CD4-positive, alpha-beta T cell treated with Interleukin-21 for 1 hour (primary cell): ENCODE measurements at regions not wholly inside any gene's neighbourhood (a gene's known extent, or its start where the extent isn't known, plus 50 kb on each side); places are given as distances from the start of the nearest gene placed in this dataset.
"Not testable (repeated sequence)": the region's sequence is repeated elsewhere in the genome, so short reads cannot be mapped to it uniquely, and the experiment has no call there.

Experiments
- DNase-seq: peaks from one replicate; pipeline ENCODE4 v3.0.0-alpha.2; 2020

DNA sequence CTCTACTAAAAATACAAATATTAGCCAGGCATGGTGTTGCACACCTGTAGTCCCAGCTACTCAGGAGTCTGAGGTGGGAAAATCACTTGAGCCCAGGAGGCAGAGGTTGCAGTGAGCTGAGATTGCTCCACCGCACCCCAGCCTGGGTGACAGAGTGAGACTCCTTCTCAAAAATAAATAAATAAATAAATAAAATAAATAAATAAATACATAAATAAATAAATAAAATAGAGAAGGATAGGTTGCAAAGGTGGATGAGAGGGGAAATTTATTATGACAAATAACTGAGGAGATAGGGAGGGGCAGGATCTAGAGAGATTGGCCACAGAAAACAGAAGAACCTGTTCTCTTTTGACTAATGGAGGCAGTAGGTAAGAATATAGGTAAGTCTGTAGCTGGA lies 601.6 kb downstream of the LRRC70 start:
- not testable (repeated sequence) for DNase-seq

DNA sequence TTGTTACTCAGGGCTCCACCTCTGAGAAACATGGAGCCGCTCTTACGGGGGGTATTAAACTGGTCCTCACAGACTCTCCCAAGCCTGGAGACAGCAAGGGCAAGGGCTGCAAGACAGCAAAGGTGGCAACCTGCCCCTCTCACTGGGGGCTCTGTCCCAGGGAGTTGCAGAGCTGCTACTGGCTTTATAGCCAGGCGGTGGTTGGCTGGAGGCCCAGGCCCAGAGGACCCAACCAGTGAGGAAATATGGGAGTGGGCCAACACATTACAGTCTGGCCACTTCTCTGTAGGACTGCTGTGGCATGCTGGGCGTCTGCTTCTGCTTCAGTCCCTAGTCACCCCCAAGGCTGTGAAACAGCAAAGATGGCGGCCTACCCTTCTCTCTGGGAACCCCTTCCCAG lies 597.2 kb downstream of the LRRC70 start:
- DNase-seq, result no peak

DNA sequence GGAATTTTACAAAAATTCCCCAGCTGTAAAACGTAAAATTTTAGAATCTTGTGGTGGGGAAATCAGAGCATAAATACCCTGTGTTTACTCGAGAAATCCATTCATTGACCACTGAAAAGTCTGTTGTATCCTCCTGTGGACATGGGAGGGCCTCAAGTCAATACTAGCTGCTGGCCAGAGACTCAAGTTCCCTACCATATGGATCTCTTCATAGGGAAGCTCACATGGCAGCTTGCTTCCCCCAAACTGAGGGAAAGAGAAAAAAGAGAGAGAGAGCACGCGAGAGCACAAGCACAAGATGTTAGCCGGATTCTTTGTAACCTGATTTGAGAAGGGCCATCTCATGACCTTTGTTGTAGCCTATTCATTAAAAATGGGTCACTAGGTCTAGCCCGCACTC lies 591.9 kb downstream of the LRRC70 start:
- no peak for DNase-seq

DNA sequence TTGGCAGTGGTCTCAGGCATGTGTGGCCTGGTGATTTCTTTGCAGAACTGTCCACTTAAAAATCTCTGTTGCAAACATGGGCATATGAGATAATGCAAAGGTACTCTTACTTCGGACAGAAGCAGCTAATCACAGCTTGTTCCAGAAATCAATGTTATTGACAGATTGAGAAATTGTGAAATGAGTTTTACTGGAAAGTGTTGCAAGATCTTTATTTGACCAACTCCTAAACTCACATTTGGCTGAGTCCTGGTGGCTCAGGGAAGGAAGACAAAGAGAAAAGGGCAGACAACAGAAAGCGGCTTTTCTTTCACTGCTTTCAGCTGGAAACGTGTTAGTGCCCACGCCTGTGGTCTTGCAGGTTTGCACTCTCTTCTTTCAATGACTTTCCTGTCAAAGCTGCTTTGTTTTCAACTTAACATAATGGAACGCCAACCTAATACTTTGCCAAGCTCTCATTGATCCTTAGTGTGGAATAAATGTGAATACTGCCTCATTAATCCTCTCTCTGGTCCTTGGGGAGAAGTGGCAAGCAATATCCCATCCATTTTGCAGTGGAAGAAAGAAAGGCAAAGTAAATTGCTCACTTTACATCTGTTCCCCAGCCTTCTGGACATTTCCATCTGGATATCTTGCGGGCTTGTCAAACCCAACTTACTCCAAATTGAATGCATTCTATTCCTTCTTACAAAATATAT lies 586.4 kb downstream of the LRRC70 start:
- no peak for DNase-seq

DNA sequence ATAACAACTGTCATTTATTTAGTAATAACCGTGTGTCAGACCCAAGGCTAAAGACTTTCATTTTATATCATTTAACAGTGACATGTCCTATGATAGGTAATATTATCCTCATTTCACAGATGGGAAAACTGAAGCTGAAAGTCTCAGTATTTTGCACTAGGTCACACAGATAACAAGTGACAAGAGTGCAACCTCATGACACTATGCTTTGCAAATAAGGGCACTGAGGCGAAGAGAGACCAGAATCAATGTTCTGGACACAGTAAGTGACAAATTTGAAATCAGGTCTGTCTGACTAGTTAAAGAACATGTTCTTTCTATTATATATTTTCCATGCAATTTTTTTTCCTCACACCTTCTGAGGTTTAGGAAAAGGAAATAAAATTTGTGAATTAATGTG lies 585.7 kb downstream of the LRRC70 start:
- no peak for DNase-seq

DNA sequence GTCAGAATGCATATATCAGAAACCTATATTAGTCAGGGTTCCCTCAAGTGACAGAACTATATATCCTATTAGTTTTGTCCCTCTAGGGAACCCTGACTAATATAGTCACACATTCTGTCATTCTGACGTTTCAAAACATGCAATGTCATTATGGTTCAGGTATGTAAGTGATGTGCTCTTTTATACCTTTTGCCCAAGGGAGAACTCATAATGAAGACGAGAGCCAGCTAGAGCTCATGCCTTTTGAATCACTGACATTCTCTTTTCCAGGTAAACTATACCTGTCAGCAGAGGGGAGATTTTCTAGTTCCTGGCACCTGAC lies 576.7 kb downstream of the LRRC70 start:
- DNase-seq, result no peak

DNA sequence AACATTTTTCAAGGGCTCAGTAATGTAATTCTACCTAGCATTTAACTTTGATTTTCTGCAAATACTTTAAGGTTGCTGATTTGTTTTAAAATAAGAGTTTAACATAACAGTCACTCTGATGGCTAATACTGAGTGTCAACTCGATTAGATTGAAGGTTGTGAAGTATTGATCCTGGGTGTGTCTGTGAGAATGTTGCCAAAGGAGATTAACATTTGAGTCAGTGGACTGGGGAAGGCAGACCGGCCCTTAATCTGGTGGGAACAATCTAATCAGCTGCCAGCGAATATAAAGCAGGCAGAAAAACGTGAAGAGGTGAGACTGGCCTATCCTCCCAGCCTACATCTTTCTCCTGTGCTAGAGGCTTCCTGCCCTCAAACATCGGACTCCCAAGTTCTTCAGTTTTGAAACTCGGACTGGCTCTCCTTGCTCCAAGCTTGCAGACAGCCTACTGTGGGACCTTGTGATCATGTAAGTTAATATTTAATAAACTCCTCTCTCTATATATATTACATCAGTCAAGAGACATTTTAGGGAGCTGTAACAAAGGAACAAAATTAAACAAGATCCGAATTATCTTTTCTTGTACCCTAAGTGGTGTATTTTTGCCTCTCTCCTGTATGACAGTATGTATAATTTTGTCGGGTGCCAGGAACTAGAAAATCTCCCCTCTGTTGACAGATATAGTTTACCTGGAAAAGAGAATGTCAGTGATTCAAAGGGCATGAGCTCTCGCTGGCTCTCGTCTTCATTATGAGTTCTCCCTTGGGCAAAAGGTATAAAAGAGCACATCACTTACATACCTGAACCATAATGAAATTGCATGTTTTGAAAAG lies 576.1 kb downstream of the LRRC70 start:
- DNase-seq, result no peak

DNA sequence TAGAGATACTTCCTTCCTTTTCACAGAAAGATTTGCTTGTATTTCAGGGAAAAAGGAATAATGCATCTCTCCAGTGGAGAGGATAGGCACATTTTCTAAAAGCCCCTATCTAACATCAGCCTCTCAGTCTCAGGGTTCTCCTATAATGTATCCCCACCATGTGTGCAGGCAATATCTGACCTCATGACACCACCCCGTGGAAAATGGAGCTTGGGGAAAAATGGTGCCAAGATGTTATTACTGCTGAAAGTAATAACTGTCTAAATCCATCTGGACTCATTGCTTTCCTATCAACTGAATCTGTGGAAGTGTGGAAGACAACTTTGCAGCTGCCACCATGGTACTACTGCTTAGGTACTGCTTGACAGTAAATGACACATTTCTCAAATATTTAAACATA lies 574.3 kb downstream of the LRRC70 start:
- DNase-seq, result no peak

DNA sequence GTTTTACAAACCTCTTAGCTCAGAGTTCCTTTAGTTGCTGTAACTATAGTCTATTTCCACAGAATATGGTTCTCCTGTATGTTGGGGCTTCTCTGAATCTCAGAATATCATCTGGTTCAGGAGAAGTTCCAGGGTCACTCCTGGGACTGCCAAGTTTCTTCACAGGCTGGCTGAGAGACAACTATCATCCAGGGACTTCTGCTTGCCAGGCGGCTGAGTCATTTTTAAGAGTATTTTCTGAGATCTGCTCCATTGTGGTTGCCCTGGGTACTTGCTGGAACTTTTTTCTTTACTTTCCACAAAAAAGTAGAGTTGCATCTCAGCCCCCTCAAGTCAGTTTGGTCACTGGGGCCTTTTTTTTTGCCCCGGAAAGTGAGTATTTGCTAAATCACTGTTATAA lies 566.5 kb downstream of the LRRC70 start:
- DNase-seq, result no peak

DNA sequence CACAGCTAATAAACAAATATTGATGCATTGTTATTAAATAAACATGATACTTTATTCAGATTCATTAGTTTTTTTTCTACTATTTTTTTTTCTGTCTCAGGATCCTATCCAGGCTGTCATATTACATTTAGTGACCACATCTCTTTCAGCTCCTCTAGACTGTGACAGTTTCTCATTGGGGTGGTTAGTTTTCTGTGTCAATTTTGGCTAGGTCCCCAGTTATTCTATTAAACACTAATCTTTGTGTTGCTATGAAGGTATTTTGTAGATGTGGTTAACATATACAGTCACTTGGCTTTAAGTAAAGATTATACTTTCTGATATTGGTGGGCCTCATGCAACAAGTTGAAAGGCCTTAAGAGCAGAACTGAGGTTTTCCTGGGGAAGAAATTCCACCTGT lies 563.0 kb downstream of the LRRC70 start:
- no peak for DNase-seq

DNA sequence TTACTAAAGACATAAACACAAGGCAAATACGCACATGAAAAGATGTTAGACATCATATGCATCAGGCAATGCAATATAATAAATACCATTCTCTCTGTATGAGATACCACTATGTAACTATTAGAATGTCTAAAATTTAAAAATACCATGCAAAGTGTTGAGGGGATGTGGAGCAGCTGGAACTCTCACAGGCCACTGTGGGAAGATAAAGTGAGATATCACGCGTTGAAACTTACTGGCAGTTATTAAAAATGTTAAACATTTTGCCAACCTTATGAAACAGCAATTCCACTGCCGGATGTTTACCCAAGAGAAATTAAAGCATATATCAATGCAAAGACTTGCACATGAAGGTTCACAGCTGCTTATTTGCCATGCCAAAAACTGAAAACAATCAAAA lies 556.7 kb downstream of the LRRC70 start:
- DNase-seq, result no peak

DNA sequence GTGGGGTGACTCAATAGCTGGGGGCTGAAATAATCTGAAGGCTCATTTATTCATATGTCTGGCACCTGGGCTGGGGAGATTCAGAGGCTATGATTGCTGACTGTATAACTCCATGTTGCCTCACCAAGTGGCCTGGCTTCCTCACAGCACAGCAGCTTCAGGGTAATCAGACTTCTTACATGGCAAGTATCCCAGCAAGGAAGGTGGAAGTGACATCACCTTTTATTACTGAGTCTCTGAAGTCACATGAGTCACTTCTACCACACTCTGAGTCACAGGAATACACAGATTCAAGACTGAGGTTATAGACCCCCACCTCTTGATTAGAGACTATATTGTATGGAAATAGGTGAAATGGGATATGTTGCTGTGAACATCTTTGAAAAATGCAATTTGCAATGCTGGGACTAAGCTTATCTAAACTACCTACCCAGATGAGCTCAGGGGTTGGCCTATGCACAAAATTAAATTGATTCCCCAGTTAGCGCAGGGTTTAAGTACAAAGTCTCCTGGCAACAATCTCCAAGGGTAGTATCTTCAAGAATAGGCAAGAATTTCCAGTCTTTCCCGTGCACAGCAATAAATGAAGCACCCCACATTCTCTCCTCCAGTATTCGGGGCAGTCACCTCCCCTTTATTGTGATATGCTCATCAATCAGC lies 553.1 kb downstream of the LRRC70 start:
- DNase-seq, result no peak

DNA sequence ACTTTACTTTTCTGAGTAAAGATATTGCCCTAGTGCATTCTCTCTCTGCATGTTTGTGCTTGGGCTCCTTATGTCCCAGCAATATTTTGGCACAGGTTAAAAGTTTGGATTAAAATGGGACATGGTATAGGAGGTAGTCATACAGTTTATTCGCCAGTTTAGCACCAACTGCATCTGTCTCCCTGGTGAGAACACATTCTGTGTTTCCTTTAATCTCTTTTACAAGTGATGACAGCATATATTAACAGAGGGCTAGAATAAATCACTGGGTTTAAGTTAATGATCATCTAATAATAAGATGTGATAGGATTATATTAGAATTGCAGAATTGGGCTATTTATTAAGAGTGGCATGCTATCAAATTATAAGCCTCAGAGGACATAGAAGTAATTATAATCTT lies 550.1 kb downstream of the LRRC70 start:
- DNase-seq, result no peak

DNA sequence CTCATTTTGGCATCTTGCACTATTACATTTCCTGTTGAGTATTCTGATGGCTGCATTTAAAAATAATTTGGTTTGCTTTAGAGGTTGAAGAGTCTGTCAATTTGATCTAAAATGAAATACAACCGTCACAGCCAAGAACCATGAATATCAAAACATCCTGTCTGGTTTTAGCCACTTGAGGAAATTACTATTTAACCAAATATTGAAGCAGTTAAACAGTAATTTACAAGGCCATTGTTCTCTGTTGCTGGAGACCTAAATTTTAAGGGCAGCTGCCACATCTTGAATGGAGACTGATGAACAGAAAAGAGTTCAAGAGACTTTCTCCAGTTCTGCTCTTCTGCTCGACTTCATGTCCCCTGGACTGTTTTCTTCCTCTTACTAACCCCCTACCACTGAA lies 549.4 kb downstream of the LRRC70 start:
- no peak for DNase-seq

DNA sequence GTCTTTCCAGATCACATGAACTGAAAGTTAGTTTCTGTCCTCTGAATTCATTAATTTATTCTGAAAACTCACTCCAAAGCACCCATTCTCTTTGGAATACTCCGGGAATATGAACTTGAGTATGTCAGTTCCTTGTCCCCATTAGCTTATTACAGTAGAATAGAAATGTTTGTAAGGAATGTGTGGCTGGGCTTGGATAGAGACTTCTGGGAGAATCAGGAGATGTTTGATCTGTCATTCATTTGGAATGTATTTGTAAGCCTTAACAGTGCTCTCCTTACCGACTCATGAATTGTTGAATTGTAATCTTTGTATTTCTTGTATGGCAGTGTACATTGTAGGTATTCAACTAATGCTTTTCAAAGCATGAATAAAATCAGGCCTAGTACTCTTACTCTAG lies 548.4 kb downstream of the LRRC70 start:
- no peak for DNase-seq

DNA sequence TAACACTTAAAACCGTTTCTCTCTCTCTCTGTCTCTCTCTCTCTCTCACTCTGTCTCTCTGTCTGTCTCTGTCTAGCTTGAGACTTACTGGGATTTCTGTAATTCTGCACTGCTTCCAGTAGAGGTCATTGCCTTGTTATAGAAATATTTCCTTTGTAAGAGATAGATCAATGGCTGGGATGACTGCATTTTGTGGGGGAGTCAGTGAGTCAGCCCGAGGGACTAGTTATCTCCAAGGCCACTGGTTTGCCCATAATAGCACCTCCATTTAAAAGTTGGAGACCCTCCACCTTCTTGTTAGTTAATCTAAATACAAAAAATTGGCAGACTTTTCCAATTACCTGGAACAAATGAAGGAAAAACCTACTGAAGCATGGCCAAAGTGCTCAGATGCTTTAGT lies 547.2 kb downstream of the LRRC70 start:
- no peak for DNase-seq

DNA sequence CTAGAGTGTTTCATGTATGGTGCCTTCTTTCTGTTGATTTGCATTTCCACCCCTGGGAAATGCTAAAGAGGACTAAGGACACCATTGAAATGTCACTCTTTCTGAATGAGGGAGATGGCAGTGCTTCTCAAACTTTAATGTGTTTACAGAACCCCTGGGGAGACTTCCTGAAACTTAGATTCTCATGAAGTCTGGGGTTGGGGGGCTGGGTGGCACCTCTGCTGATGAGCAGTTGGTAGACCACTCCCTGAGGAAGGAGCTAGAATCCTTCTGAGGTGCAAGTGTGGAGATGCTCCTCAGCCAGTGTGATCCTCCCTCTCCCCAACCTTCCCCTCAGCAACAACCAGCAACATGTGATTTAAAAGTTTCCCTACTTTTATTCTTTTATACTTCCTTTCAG lies 546.8 kb downstream of the LRRC70 start:
- DNase-seq, result no peak

DNA sequence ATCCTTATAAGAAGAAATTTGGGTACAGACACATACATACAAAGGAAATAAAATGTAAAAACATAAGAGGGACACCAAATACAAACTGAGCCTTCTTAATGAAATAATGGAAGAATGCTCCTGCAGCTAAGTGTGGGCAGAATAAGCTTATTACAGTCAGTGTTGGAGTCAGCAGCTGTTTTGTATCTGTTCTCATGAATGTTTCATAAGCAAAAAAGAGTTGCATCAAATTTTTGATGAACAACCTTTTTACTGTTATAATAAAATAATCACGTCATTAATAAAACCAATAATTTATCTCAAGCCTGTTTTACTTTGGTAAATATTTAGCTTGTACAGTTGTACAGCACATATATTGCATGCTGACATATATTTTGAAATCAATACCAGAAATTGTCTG lies 545.6 kb downstream of the LRRC70 start:
- no peak for DNase-seq

DNA sequence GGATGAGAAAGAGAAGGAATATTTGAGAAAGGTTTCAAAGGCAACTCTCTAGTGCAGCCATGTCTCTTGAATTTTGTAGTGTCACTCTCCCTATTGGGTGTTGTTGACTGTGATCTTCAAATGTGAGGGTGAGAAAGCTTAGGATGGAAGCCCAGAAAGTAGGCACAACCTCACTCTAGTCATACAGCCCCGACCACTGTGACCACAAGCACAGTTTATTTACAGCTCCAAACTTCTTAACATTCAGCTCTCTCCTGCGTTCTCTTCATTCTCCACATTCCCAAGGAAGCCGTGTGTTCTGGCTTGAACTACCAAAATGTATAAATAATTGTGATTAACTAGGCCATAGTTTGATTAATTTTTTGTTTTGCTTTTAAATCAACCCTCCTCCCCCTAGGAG lies 542.9 kb downstream of the LRRC70 start:
- DNase-seq, result no peak

DNA sequence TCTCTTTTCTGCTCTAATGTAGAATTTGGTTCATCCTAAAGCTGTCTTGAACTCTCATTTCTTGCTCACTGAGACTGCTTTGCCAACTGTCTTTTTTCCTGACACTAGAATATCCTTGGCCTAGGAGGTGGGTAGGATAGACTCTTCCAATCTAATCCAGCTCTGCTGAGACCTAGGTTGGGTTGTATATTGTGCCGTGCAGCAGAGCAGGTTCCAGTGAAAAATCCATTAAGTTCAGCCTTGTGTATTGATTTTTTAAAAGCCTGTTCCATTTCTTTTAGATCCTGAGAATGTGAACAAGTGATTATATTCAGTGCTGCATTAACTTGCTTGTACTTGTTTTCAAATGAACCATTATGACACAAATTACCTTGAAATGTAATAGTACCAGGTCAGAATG lies 539.6 kb downstream of the LRRC70 start:
- no peak for DNase-seq

DNA sequence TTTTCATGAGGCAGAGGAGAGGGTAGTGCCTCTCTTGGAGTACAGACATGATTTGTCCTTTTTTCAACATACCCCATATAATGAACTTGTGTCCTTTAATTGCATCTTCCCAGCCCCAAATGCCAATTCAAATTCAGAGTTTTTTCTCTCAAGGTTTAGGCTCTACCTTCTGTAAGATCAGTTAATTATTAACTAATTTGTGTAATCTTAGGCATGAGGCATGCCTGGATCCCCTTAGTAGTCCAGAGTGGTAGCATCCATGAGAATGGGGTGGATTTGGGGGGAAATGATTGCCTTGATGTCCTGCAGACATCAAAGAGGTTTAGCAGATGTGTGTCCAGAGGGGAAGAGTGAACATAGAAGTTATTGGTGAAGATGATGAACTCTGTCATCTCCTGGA lies 533.3 kb downstream of the LRRC70 start:
- no peak for DNase-seq

DNA sequence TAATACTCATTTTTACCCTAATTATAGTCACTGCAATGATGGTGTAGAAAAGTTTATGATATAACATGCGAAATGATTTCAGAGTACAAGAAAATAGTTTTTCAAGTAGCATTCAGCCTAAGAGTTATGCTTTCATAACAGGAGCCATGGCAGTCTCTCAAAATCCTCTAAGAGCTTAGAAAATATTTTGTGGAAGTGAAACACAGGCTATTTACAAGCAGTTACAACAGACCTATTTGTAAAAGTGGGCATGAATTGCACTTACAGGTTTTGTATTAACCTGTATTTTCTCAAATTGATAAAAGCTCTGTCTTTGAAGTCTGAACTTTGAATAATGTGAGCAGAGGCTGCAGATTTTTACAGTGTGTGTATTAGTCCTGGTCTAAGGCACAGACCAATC lies 523.3 kb downstream of the LRRC70 start:
- DNase-seq, result no peak

DNA sequence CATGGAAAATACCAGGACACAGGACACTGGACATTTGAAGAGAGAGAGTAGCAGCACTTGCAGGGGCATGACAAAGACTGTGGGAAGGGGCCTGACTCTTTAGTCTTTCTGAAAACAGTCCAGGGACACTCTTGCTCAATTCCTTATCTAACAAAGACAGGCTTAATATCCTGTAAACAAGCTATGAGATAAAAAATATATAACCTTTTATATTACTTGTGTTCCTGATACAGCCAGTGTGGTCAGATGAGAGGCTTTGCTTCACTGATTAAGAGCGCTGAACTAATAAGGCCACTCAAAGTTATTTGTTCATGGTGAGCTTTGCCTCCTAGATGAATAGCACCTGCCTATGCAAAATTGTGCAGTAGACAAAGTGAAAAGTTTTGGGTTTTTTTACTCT lies 518.7 kb downstream of the LRRC70 start:
- DNase-seq, result no peak

DNA sequence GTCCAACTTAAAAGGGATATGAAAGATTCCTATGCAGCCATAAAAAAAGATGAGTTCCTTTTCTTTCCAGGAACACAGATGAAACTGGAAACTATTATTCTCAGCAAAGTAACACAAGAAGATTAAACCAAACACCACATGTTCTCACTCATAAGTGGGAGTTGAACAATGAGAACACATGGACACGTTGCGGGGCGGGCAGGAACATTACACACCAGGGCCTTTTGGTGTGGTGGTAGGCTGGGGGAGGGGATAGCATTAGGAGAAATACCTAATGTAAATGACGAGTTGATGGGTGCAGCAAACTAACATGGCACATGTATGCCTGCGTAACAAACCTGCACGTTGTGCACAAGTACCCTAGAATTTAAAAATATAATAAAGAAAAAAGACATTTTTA lies 516.1 kb downstream of the LRRC70 start:
- DNase-seq, result no peak
